Stimulated activated naive CD8-positive, alpha-beta T cell treated with anti-CD3 and anti-CD28 coated beads, Interleukin-15, Interleukin-2, amounts not matched to agents 100 ng/mL and 50 ng/mL, for 24 hours (primary cell): ENCODE measurements at regions not wholly inside any gene's neighbourhood (a gene's known extent, or its start where the extent isn't known, plus 50 kb on each side); places are given as distances from the start of the nearest gene placed in this dataset.
A peak's percentile ranks its signal among the peaks of the same experiment; 100 is the strongest.
"Not testable (repeated sequence)": the region's sequence is repeated elsewhere in the genome, so short reads cannot be mapped to it uniquely, and the experiment has no call there.

Experiments
- H3K27ac Mint-ChIP-seq: one replicate; pipeline ENCODE4 v1.8.0; 2021; ENCODE audit warnings: mild to moderate bottlenecking, mixed read lengths
- H3K27me3 Mint-ChIP-seq: one replicate; pipeline ENCODE4 v1.8.0; 2021; ENCODE audit warnings: mixed read lengths
- H3K36me3 Mint-ChIP-seq: one replicate; pipeline ENCODE4 v1.8.0; 2021; ENCODE audit warnings: low read depth, mixed read lengths
- H3K4me1 Mint-ChIP-seq: one replicate; pipeline ENCODE4 v1.8.0; 2021; ENCODE audit warnings: low read depth, mixed read lengths
- H3K4me3 Mint-ChIP-seq: one replicate; pipeline ENCODE4 v1.8.0; 2021; ENCODE audit warnings: mild to moderate bottlenecking, mixed read lengths
- H3K9me3 Mint-ChIP-seq: one replicate; pipeline ENCODE4 v1.8.0; 2021; ENCODE audit warnings: mixed read lengths

- H3K36me3 Mint-ChIP-seq: no peaks in the 10 kb centered on the region
- peaks cover 69% of the 10 kb centered on the region for H3K4me1 Mint-ChIP-seq
- no peaks in the 10 kb centered on the region for H3K27me3 Mint-ChIP-seq
- no peaks in the 10 kb centered on the region for H3K9me3 Mint-ChIP-seq
- H3K27ac Mint-ChIP-seq: peak overlapping the region; percentile 89
- H3K4me3 Mint-ChIP-seq: no peak overlapping the region
Measured at GRCh38 chr2:234374150-234374508, 122.8 kb downstream of the ARL4C start.

DNA sequence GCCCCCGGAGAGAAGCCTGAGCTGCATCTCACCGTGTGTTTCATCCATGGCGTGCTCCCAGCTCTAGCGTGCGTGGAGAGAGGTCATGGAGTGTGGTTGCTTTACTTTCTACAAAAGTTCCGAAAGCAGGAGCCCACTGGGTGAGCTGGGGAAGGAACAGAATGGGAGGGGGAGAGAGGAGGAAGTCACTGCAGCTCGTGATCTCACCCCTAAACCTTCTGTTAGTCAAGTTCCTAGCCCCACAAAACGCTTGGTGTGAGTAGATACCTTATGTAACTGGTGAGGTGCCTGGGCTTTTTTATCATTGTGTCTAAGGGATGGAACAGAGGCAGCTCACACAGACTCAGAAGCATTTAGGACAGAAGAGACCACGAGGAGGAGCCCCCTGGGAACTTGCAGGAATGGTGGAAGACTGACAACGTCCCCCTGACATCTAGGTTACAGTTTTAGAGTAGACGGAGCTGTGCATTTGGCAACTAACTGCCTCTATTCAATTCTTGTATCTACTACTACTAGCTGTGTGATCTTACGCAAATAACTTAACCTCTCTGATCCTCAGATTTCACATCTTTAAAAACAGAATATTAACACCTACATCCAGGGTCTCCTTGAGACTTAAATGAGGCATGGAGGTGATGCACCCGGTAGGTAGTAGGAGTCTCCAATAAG is 123.3 kb downstream of the ARL4C start:
- Mint-ChIP-seq H3K27ac (peak overlapping the region; percentile 89), H3K36me3 (no peaks in the 10 kb centered on the region), H3K9me3 (no peaks in the 10 kb centered on the region), H3K4me3 (peak overlapping the region; percentile 60), H3K4me1 (peaks cover 74% of the 10 kb centered on the region), H3K27me3 (no peaks in the 10 kb centered on the region)

DNA sequence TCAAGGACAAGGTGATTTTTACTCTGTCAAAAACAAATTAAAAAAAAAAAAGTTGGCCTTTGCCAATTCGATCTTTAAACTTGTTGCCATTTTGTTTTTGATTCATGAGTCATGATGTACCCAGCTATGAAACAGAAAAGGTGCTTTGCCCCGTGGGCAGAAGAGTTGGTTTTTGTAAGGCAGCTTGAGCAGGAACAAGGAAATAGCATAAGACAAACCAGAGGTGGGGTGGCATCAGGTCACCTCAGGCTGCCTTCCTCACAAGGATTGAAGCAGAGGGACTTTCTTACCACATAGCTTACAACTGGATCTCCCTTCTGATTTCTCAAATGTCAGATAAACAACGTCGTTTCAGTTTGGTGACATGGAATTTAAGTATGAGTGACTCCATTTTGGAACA is 123.8 kb downstream of the ARL4C start:
- H3K9me3 Mint-ChIP-seq: no peaks in the 10 kb centered on the region
- peak overlapping the region; percentile 89 for H3K27ac Mint-ChIP-seq
- no peaks in the 10 kb centered on the region for H3K27me3 Mint-ChIP-seq
- H3K36me3 Mint-ChIP-seq: no peaks in the 10 kb centered on the region
- H3K4me3 Mint-ChIP-seq: peak overlapping the region; percentile 60
- peaks cover 80% of the 10 kb centered on the region for H3K4me1 Mint-ChIP-seq

DNA sequence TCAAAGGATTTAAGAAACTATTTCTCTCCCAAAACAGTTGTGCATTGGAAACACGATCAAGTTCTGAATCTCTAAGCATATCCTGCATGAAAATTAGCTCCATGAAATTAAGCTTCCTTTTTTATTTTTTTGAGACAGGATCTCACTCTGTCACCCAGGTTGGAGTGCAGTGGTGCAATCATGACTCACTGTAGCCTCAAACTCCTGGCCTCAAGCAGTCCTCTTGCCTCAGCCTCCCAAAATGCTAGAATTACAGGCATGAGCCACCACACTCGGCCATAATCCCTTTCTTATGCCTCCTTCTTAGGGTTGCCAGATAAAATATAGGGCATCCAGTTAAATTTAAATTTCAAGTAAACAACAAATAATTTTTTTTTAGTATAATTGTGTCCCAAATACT is 124.4 kb downstream of the ARL4C start:
- H3K27me3 Mint-ChIP-seq: no peaks in the 10 kb centered on the region
- H3K27ac Mint-ChIP-seq: peak overlapping the region; percentile 77
- peaks cover 84% of the 10 kb centered on the region for H3K4me1 Mint-ChIP-seq
- H3K4me3 Mint-ChIP-seq: peak overlapping the region; percentile 60
- no peaks in the 10 kb centered on the region for H3K9me3 Mint-ChIP-seq
- no peaks in the 10 kb centered on the region for H3K36me3 Mint-ChIP-seq

GRCh38 chr2:234368861-234369261 is 128.0 kb downstream of the ARL4C start:
- Mint-ChIP-seq H3K4me3 (no peak overlapping the region), H3K36me3 (no peaks in the 10 kb centered on the region), H3K9me3 (no peaks in the 10 kb centered on the region), H3K27me3 (no peaks in the 10 kb centered on the region), H3K4me1 (peaks cover 75% of the 10 kb centered on the region), H3K27ac (peak overlapping the region; percentile 47)

GRCh38 chr2:234366891-234367290 is 130.0 kb downstream of the ARL4C start:
- Mint-ChIP-seq H3K4me1 (peaks cover 56% of the 10 kb centered on the region), H3K27me3 (peaks cover 4% of the 10 kb centered on the region), H3K4me3 (no peak overlapping the region), H3K9me3 (no peaks in the 10 kb centered on the region), H3K27ac (no peak overlapping the region), H3K36me3 (no peaks in the 10 kb centered on the region)

- Mint-ChIP-seq H3K27ac (no peak overlapping the region), H3K27me3 (peaks cover 4% of the 10 kb centered on the region), H3K9me3 (no peaks in the 10 kb centered on the region), H3K4me1 (peaks cover 39% of the 10 kb centered on the region), H3K4me3 (no peak overlapping the region), H3K36me3 (no peaks in the 10 kb centered on the region)
Measured at GRCh38 chr2:234364661-234365060, 132.2 kb downstream of the ARL4C start.

- Mint-ChIP-seq H3K27ac (no peak overlapping the region), H3K36me3 (peaks cover 5% of the 10 kb centered on the region), H3K4me1 (peaks cover 30% of the 10 kb centered on the region), H3K9me3 (peaks cover 6% of the 10 kb centered on the region), H3K4me3 (no peak overlapping the region), H3K27me3 (peaks cover 4% of the 10 kb centered on the region)
Measured at GRCh38 chr2:234363647-234364294, 133.1 kb downstream of the ARL4C start.

GRCh38 chr2:234363011-234363487 is 133.8 kb downstream of the ARL4C start:
- peaks cover 23% of the 10 kb centered on the region for H3K4me1 Mint-ChIP-seq
- no peak overlapping the region for H3K27ac Mint-ChIP-seq
- H3K4me3 Mint-ChIP-seq: no peak overlapping the region
- H3K9me3 Mint-ChIP-seq: peaks cover 12% of the 10 kb centered on the region
- H3K36me3 Mint-ChIP-seq: peaks cover 5% of the 10 kb centered on the region
- peaks cover 4% of the 10 kb centered on the region for H3K27me3 Mint-ChIP-seq

GRCh38 chr2:234360313-234360975 is 136.4 kb downstream of the ARL4C start:
- Mint-ChIP-seq H3K4me1 (peaks cover 17% of the 10 kb centered on the region), H3K9me3 (peaks cover 12% of the 10 kb centered on the region)
- H3K4me3 Mint-ChIP-seq, H3K27ac Mint-ChIP-seq, H3K27me3 Mint-ChIP-seq, H3K36me3 Mint-ChIP-seq: not testable (repeated sequence)

- H3K4me3 Mint-ChIP-seq: no peak overlapping the region
- no peaks in the 10 kb centered on the region for H3K27me3 Mint-ChIP-seq
- H3K9me3 Mint-ChIP-seq: peaks cover 16% of the 10 kb centered on the region
- no peak overlapping the region for H3K27ac Mint-ChIP-seq
- peaks cover 24% of the 10 kb centered on the region for H3K4me1 Mint-ChIP-seq
- peaks cover 14% of the 10 kb centered on the region for H3K36me3 Mint-ChIP-seq
Measured at GRCh38 chr2:234357666-234358065, 139.2 kb downstream of the ARL4C start.

- H3K9me3 Mint-ChIP-seq: peaks cover 22% of the 10 kb centered on the region
- H3K36me3 Mint-ChIP-seq: peaks cover 14% of the 10 kb centered on the region
- H3K4me1 Mint-ChIP-seq: peaks cover 23% of the 10 kb centered on the region
- H3K4me3 Mint-ChIP-seq: no peak overlapping the region
- no peaks in the 10 kb centered on the region for H3K27me3 Mint-ChIP-seq
- H3K27ac Mint-ChIP-seq: no peak overlapping the region
Measured at GRCh38 chr2:234355808-234356365, 141.0 kb downstream of the ARL4C start.

DNA sequence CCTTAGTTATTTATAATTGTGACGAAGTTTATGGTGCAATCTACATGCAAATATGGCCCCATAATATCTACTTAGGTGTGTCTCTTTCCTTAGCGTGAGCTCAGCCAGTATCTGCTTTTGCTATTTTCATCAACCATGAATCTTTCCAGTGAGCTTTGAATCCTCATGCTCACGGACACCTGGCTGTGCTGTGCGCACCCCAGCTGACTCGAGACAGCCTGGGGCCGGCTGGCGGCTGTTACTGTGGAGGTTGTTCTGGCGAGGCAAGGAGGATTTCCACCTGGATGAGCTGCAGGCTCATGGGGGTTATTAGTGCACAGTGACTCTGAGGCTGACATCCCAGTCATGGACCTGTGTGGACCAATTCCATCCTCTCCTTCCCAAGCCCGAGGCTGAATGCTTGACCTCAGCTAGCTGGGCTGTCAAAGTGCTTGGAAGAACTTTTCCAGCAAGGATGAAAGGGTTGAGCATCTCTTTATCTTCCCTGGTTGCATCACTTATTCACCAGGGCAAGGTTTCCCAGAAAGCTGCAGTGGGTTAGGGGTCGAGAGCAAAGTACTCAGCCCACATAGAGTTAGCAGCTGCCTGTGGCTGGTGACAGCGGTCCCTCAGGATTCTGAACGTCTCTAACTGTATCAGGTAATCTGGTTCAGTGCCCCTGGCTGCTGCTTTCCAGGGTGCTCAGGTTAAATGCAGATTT is 141.7 kb downstream of the ARL4C start:
- H3K27ac Mint-ChIP-seq: no peak overlapping the region
- peaks cover 14% of the 10 kb centered on the region for H3K36me3 Mint-ChIP-seq
- H3K4me1 Mint-ChIP-seq: peaks cover 19% of the 10 kb centered on the region
- no peak overlapping the region for H3K4me3 Mint-ChIP-seq
- no peaks in the 10 kb centered on the region for H3K27me3 Mint-ChIP-seq
- peaks cover 22% of the 10 kb centered on the region for H3K9me3 Mint-ChIP-seq

DNA sequence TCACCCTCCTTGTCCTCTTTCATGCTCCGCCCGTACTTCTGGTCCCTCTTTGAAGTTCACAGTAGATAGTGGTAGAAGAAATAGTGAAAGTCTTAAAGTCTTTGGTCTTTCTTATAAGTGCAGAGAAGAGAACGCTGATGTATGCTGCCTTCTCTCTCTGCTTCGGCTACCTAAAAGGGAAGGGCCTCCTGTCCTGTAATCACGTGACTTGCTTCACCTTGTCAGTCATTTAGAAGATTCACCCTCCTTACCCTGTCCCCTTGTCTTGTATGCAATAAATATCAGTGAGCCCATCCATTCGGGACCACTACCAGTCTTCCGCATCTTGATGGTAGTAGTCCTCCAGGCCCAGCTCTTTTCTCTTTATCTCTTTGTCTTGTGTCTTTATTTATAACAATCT is 144.6 kb downstream of the ARL4C start:
- no peaks in the 10 kb centered on the region for H3K27me3 Mint-ChIP-seq
- peaks cover 9% of the 10 kb centered on the region for H3K36me3 Mint-ChIP-seq
- peaks cover 37% of the 10 kb centered on the region for H3K4me1 Mint-ChIP-seq
- H3K27ac Mint-ChIP-seq: no peak overlapping the region
- H3K9me3 Mint-ChIP-seq: peaks cover 10% of the 10 kb centered on the region
- no peak overlapping the region for H3K4me3 Mint-ChIP-seq

DNA sequence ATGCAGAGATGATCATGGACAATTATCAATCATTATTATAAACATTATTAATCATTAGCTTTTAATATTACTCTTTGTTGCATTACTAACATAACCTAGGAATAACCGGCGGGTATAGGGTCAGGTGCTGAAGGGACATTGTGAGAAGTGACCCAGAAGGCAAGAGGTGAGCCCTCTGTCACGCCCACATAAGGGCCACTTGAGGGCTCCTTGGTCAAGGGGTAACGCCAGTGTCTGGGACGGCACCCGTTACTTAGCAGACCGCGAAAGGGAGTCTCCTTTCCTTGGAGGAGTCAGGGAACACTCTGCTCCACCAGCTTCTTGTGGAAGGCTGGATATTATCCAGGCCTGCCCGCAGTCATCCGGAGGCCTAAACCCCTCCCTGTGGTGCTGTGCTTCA is 145.0 kb downstream of the ARL4C start:
- not testable (repeated sequence) for H3K36me3 Mint-ChIP-seq, H3K27me3 Mint-ChIP-seq, H3K27ac Mint-ChIP-seq, H3K4me3 Mint-ChIP-seq
- Mint-ChIP-seq H3K9me3 (peaks cover 10% of the 10 kb centered on the region), H3K4me1 (peaks cover 36% of the 10 kb centered on the region)
